Neural progenitor cell (in vitro differentiated cells): ENCODE measurements at regions not wholly inside any gene's neighbourhood (a gene's known extent, or its start where the extent isn't known, plus 50 kb on each side); places are given as distances from the start of the nearest gene placed in this dataset.

Experiments used
- DNase-seq: peaks from one replicate; pipeline ENCODE4 v3.0.0-alpha.2; 2016; ENCODE audit warnings: low spot score
- H2AFZ ChIP-seq: fragments of 200-600 bp; sonication (generic); replicated peaks from 2 replicates; pipeline ENCODE4 v1.6.1; 2016; ENCODE audit warnings: antibody characterized with exemption
- H3F3A ChIP-seq: fragments of 200-600 bp; sonication (generic); 2 replicates; pipeline ENCODE4 v1.6.1; 2016; ENCODE audit warnings: antibody characterized with exemption, low read depth
- H3K27ac ChIP-seq: fragments of 200-600 bp; sonication (generic); 2 replicates; pipeline ENCODE4 v1.5.1; 2016; ENCODE audit warnings: mild to moderate bottlenecking
- H3K27me3 ChIP-seq: fragments of 200-600 bp; sonication (generic); 2 replicates; pipeline ENCODE4 v1.6.1; 2016; ENCODE audit warnings: mild to moderate bottlenecking, moderate library complexity
- H3K36me3 ChIP-seq: fragments of 200-600 bp; sonication (generic); 2 replicates; pipeline ENCODE4 v1.5.1; 2016
- H3K4me1 ChIP-seq: fragments of 200-600 bp; sonication (generic); 2 replicates; pipeline ENCODE4 v1.6.1; 2016; ENCODE audit warnings: mixed run types
- H3K4me2 ChIP-seq: fragments of 200-600 bp; sonication (generic); 2 replicates; pipeline ENCODE4 v1.6.1; 2016
- H3K4me3 ChIP-seq: fragments of 200-600 bp; sonication (generic); 2 replicates; pipeline ENCODE4 v1.5.1; 2016
- H3K79me2 ChIP-seq: fragments of 200-600 bp; sonication (generic); 2 replicates; pipeline ENCODE4 v1.6.1; 2016; ENCODE audit warnings: low read depth
- H3K9ac ChIP-seq: fragments of 200-600 bp; sonication (generic); 2 replicates; pipeline ENCODE4 v1.6.1; 2016
- H3K9me3 ChIP-seq: fragments of 200-600 bp; sonication (generic); 2 replicates; pipeline ENCODE4 v1.5.1; 2016; ENCODE audit warnings: low read depth
- H4K20me1 ChIP-seq: fragments of 200-600 bp; sonication (generic); 2 replicates; pipeline ENCODE4 v1.6.1; 2016; ENCODE audit warnings: low read depth
- H3K27ac Mint-ChIP-seq: 3 replicates; pipeline ENCODE4 v1.8.0; 2021; ENCODE audit warnings: mixed read lengths
- H3K27me3 Mint-ChIP-seq: 2 replicates; pipeline ENCODE4 v1.8.0; 2022; ENCODE audit warnings: low read depth, mild to moderate bottlenecking, inconsistent platforms, moderate library complexity, mixed read lengths; ENCODE audit not compliant: insufficient read depth
- H3K36me3 Mint-ChIP-seq: 3 replicates; pipeline ENCODE4 v1.8.0; 2021; ENCODE audit warnings: mixed read lengths
- H3K4me1 Mint-ChIP-seq: 3 replicates; pipeline ENCODE4 v1.8.0; 2021; ENCODE audit warnings: mixed read lengths
- H3K4me3 Mint-ChIP-seq: 3 replicates; pipeline ENCODE4 v1.8.0; 2021; ENCODE audit warnings: mild to moderate bottlenecking, moderate library complexity, mixed read lengths
- H3K9me3 Mint-ChIP-seq: 3 replicates; pipeline ENCODE4 v1.8.0; 2020; ENCODE audit warnings: mixed read lengths
- CTCF ChIP-seq: fragments of 200-600 bp; sonication (generic); IDR thresholded peaks from 2 replicates; pipeline ENCODE4 v1.5.1; 2017; ENCODE audit warnings: antibody characterized with exemption, mild to moderate bottlenecking
- EZH2 ChIP-seq: fragments of 200-600 bp; sonication (generic); IDR thresholded peaks from 2 replicates; pipeline ENCODE4 v1.6.1; 2017; ENCODE audit warnings: antibody characterized with exemption, mild to moderate bottlenecking, moderate library complexity
- EZH2phosphoT487 ChIP-seq: fragments of 200-600 bp; sonication (generic); IDR thresholded peaks from 2 replicates; pipeline ENCODE4 v1.6.1; 2017; ENCODE audit warnings: antibody characterized with exemption

GRCh38 chr6:44730771-44731391 lies 343.4 kb downstream of the CDC5L start:
- no peaks in the 10 kb centered on the region for H3F3A ChIP-seq
- H3K9me3 ChIP-seq = no peaks in the 10 kb centered on the region
- H3K4me1 ChIP-seq = no peaks in the 10 kb centered on the region
- DNase-seq = no peak
- H3K79me2 ChIP-seq = no peaks in the 10 kb centered on the region
- H3K27me3 ChIP-seq = no peaks in the 10 kb centered on the region
- H3K36me3 Mint-ChIP-seq = no peaks in the 10 kb centered on the region
- TF ChIP-seq EZH2phosphoT487 (no peak), EZH2 (no peak), CTCF (no peak)
- no peak overlapping the region for H3K27ac ChIP-seq
- H3K4me1 Mint-ChIP-seq = peaks cover 7% of the 10 kb centered on the region
- no peaks in the 10 kb centered on the region for H4K20me1 ChIP-seq
- H3K27me3 Mint-ChIP-seq = no peaks in the 10 kb centered on the region
- H3K27ac Mint-ChIP-seq = no peak overlapping the region
- no peak overlapping the region for H2AFZ ChIP-seq
- no peak overlapping the region for H3K9ac ChIP-seq
- H3K4me3 Mint-ChIP-seq = no peak overlapping the region
- H3K4me3 ChIP-seq = no peak overlapping the region
- no peak overlapping the region for H3K4me2 ChIP-seq
- no peaks in the 10 kb centered on the region for H3K36me3 ChIP-seq
- H3K9me3 Mint-ChIP-seq = no peaks in the 10 kb centered on the region

GRCh38 chr6:44731485-44732095 lies 344.1 kb downstream of the CDC5L start:
- Mint-ChIP-seq H3K27me3 (no peaks in the 10 kb centered on the region), H3K36me3 (no peaks in the 10 kb centered on the region), H3K4me1 (peaks cover 7% of the 10 kb centered on the region), H3K4me3 (no peak overlapping the region), H3K9me3 (no peaks in the 10 kb centered on the region), H3K27ac (no peak overlapping the region)
- Histone ChIP-seq H3K36me3 (no peaks in the 10 kb centered on the region), H3K9ac (no peak overlapping the region), H2AFZ (no peak overlapping the region), H3K4me2 (no peak overlapping the region), H3K27ac (no peak overlapping the region), H4K20me1 (no peaks in the 10 kb centered on the region), H3F3A (no peaks in the 10 kb centered on the region), H3K79me2 (no peaks in the 10 kb centered on the region), H3K4me1 (no peaks in the 10 kb centered on the region), H3K9me3 (no peaks in the 10 kb centered on the region), H3K27me3 (no peaks in the 10 kb centered on the region), H3K4me3 (no peak overlapping the region)
- no peak for DNase-seq
- TF ChIP-seq EZH2 = no peak
- TF ChIP-seq CTCF = no peak
- no peak for TF ChIP-seq EZH2phosphoT487

GRCh38 chr6:44732243-44732642 lies 344.7 kb downstream of the CDC5L start:
- Histone ChIP-seq H3K4me2 (no peak overlapping the region), H3K27me3 (no peaks in the 10 kb centered on the region), H3K36me3 (no peaks in the 10 kb centered on the region), H3K27ac (no peak overlapping the region), H3K9ac (no peak overlapping the region), H3K4me1 (no peaks in the 10 kb centered on the region), H3K9me3 (no peaks in the 10 kb centered on the region), H3K79me2 (no peaks in the 10 kb centered on the region), H3K4me3 (no peak overlapping the region), H4K20me1 (no peaks in the 10 kb centered on the region), H3F3A (no peaks in the 10 kb centered on the region), H2AFZ (no peak overlapping the region)
- H3K4me3 Mint-ChIP-seq = no peak overlapping the region
- H3K36me3 Mint-ChIP-seq = no peaks in the 10 kb centered on the region
- no peaks in the 10 kb centered on the region for H3K27me3 Mint-ChIP-seq
- DNase-seq = no peak
- H3K4me1 Mint-ChIP-seq = peaks cover 7% of the 10 kb centered on the region
- no peaks in the 10 kb centered on the region for H3K9me3 Mint-ChIP-seq
- TF ChIP-seq EZH2phosphoT487 (no peak), CTCF (no peak), EZH2 (no peak)
- H3K27ac Mint-ChIP-seq = no peak overlapping the region
